Activated CD4-positive, alpha-beta T cell treated with anti-CD3 and anti-CD28 coated beads, Interleukin-2, amount 10 ng/mL, durations not matched to agents 7 days and 5 days (primary cell): ENCODE measurements at regions not wholly inside any gene's neighbourhood (a gene's known extent, or its start where the extent isn't known, plus 50 kb on each side); places are given as distances from the start of the nearest gene placed in this dataset.
A peak's percentile ranks its signal among the peaks of the same experiment; 100 is the strongest.

Experiments
- CTCF ChIA-PET: fragments of 350-600 bp; sonication (Branson Sonifier 250); formaldehyde crosslinking; loops from one replicate; lab custom pipeline; 2021; ENCODE audit warnings: antibody characterized with exemption; lab: Charles Lee
- POLR2A ChIA-PET: fragments of 350-600 bp; sonication (Branson Sonifier 250); formaldehyde crosslinking; loops from one replicate; lab custom pipeline; 2021; ENCODE audit warnings: antibody characterized with exemption; lab: Charles Lee
- DNase-seq: peaks from one replicate; pipeline ENCODE4 v3.0.0-alpha.2; 2020
- H3K27ac Mint-ChIP-seq: one replicate; pipeline ENCODE4 v1.8.0; 2021; ENCODE audit warnings: mild to moderate bottlenecking, moderate library complexity, mixed read lengths
- H3K27me3 Mint-ChIP-seq: one replicate; pipeline ENCODE4 v1.8.0; 2021; ENCODE audit warnings: mixed read lengths
- H3K36me3 Mint-ChIP-seq: one replicate; pipeline ENCODE4 v1.8.0; 2021; ENCODE audit warnings: low read depth, mixed read lengths
- H3K4me1 Mint-ChIP-seq: one replicate; pipeline ENCODE4 v1.8.0; 2021; ENCODE audit warnings: mixed read lengths
- H3K4me3 Mint-ChIP-seq: one replicate; pipeline ENCODE4 v1.8.0; 2021; ENCODE audit warnings: mild to moderate bottlenecking, moderate library complexity, mixed read lengths
- H3K9me3 Mint-ChIP-seq: one replicate; pipeline ENCODE4 v1.8.0; 2021; ENCODE audit warnings: mixed read lengths

GRCh38 chr2:236899950-236900640 is 185.6 kb upstream of the COPS8 start:
- Mint-ChIP-seq H3K27me3 (peaks cover 5% of the 10 kb centered on the region), H3K4me3 (no peak overlapping the region), H3K27ac (no peak overlapping the region), H3K4me1 (no peaks in the 10 kb centered on the region), H3K9me3 (no peaks in the 10 kb centered on the region), H3K36me3 (no peaks in the 10 kb centered on the region)
- ChIA-PET POLR2A (no interaction called here), CTCF (no interaction called here)
- DNase-seq: no peak

GRCh38 chr2:236901956-236902355 is 183.7 kb upstream of the COPS8 start:
- CTCF ChIA-PET: no interaction called here
- peaks cover 5% of the 10 kb centered on the region for H3K27me3 Mint-ChIP-seq

GRCh38 chr2:236903978-236904377 is 181.7 kb upstream of the COPS8 start:
- H3K9me3 Mint-ChIP-seq: no peaks in the 10 kb centered on the region
- H3K36me3 Mint-ChIP-seq: no peaks in the 10 kb centered on the region
- no peak overlapping the region for H3K27ac Mint-ChIP-seq
- no peak overlapping the region for H3K4me3 Mint-ChIP-seq
- no peak for DNase-seq
- ChIA-PET CTCF (no interaction called here), POLR2A (no interaction called here)
- no peaks in the 10 kb centered on the region for H3K4me1 Mint-ChIP-seq
- peaks cover 5% of the 10 kb centered on the region for H3K27me3 Mint-ChIP-seq

More at GRCh38 chr2:236901956-236902355, 183.7 kb upstream of the COPS8 start:
- POLR2A ChIA-PET: no interaction called here
- no peak for DNase-seq
- no peak overlapping the region for H3K4me3 Mint-ChIP-seq
- H3K4me1 Mint-ChIP-seq: no peaks in the 10 kb centered on the region
- H3K36me3 Mint-ChIP-seq: no peaks in the 10 kb centered on the region
- no peak overlapping the region for H3K27ac Mint-ChIP-seq
- H3K9me3 Mint-ChIP-seq: no peaks in the 10 kb centered on the region

- Mint-ChIP-seq H3K27me3 (peaks cover 2% of the 10 kb centered on the region), H3K27ac (no peak overlapping the region), H3K36me3 (no peaks in the 10 kb centered on the region), H3K4me3 (no peak overlapping the region), H3K9me3 (no peaks in the 10 kb centered on the region), H3K4me1 (no peaks in the 10 kb centered on the region)
- no peak for DNase-seq
- CTCF ChIA-PET: no interaction called here
- POLR2A ChIA-PET: no interaction called here
Measured at GRCh38 chr2:236904389-236905263, 181.1 kb upstream of the COPS8 start.

- peaks cover 2% of the 10 kb centered on the region for H3K27me3 Mint-ChIP-seq
- H3K36me3 Mint-ChIP-seq: no peaks in the 10 kb centered on the region
- no peak overlapping the region for H3K4me3 Mint-ChIP-seq
- ChIA-PET POLR2A (no interaction called here), CTCF (no interaction called here)
- no peak overlapping the region for H3K27ac Mint-ChIP-seq
- H3K4me1 Mint-ChIP-seq: no peaks in the 10 kb centered on the region
- H3K9me3 Mint-ChIP-seq: no peaks in the 10 kb centered on the region
- no peak for DNase-seq
Measured at GRCh38 chr2:236905976-236906375, 179.7 kb upstream of the COPS8 start.

GRCh38 chr2:236908439-236909192 is 177.1 kb upstream of the COPS8 start:
- Mint-ChIP-seq H3K27me3 (no peaks in the 10 kb centered on the region), H3K36me3 (no peaks in the 10 kb centered on the region), H3K27ac (peak overlapping the region; percentile 22), H3K4me3 (no peak overlapping the region), H3K4me1 (no peaks in the 10 kb centered on the region), H3K9me3 (no peaks in the 10 kb centered on the region)
- POLR2A ChIA-PET: no interaction called here
- CTCF ChIA-PET: interaction anchor here (1.0 kb wide), 1 partner anchor 10 kb away, joined by 3 read pairs; no protein-coding TSS in a partner anchor
- no peak for DNase-seq

GRCh38 chr2:236909193-236909504 is 176.5 kb upstream of the COPS8 start:
- Mint-ChIP-seq H3K36me3 (no peaks in the 10 kb centered on the region), H3K9me3 (no peaks in the 10 kb centered on the region), H3K4me1 (no peaks in the 10 kb centered on the region), H3K27me3 (no peaks in the 10 kb centered on the region), H3K4me3 (no peak overlapping the region), H3K27ac (no peak overlapping the region)
- POLR2A ChIA-PET: no interaction called here
- CTCF ChIA-PET: no interaction called here
- no peak for DNase-seq

- no peaks in the 10 kb centered on the region for H3K36me3 Mint-ChIP-seq
- H3K9me3 Mint-ChIP-seq: no peaks in the 10 kb centered on the region
- DNase-seq: no peak
- no peak overlapping the region for H3K27ac Mint-ChIP-seq
- H3K4me3 Mint-ChIP-seq: no peak overlapping the region
- ChIA-PET POLR2A (no interaction called here), CTCF (interaction anchor here (0.7 kb wide), 1 partner anchor 107 kb away, joined by 4 read pairs; no protein-coding TSS in a partner anchor)
- no peaks in the 10 kb centered on the region for H3K4me1 Mint-ChIP-seq
- H3K27me3 Mint-ChIP-seq: no peaks in the 10 kb centered on the region
Measured at GRCh38 chr2:236909802-236910201, 175.9 kb upstream of the COPS8 start.

- no peak overlapping the region for H3K27ac Mint-ChIP-seq
- POLR2A ChIA-PET: no interaction called here
- H3K4me3 Mint-ChIP-seq: no peak overlapping the region
- no peaks in the 10 kb centered on the region for H3K27me3 Mint-ChIP-seq
- DNase-seq: no peak
- no peaks in the 10 kb centered on the region for H3K4me1 Mint-ChIP-seq
- H3K36me3 Mint-ChIP-seq: no peaks in the 10 kb centered on the region
- no peaks in the 10 kb centered on the region for H3K9me3 Mint-ChIP-seq
- CTCF ChIA-PET: no interaction called here
Measured at GRCh38 chr2:236910781-236911495, 174.8 kb upstream of the COPS8 start.

- no peaks in the 10 kb centered on the region for H3K27me3 Mint-ChIP-seq
Measured at GRCh38 chr2:236912326-236913120, 173.2 kb upstream of the COPS8 start.

GRCh38 chr2:236915186-236915585 is 170.5 kb upstream of the COPS8 start:
- CTCF ChIA-PET: no interaction called here
- H3K27ac Mint-ChIP-seq: no peak overlapping the region

More at GRCh38 chr2:236912326-236913120, 173.2 kb upstream of the COPS8 start:
- no peak for DNase-seq
- H3K9me3 Mint-ChIP-seq: no peaks in the 10 kb centered on the region
- no peak overlapping the region for H3K4me3 Mint-ChIP-seq
- H3K27ac Mint-ChIP-seq: no peak overlapping the region
- ChIA-PET CTCF (no interaction called here), POLR2A (no interaction called here)
- H3K36me3 Mint-ChIP-seq: no peaks in the 10 kb centered on the region
- H3K4me1 Mint-ChIP-seq: no peaks in the 10 kb centered on the region

GRCh38 chr2:236915726-236916125 is 170.0 kb upstream of the COPS8 start:
- Mint-ChIP-seq H3K27ac (peak overlapping the region; percentile 44), H3K36me3 (no peaks in the 10 kb centered on the region), H3K4me1 (no peaks in the 10 kb centered on the region), H3K27me3 (peaks cover 4% of the 10 kb centered on the region), H3K4me3 (no peak overlapping the region), H3K9me3 (no peaks in the 10 kb centered on the region)
- CTCF ChIA-PET: no interaction called here
- POLR2A ChIA-PET: no interaction called here
- DNase-seq: no peak

More at GRCh38 chr2:236915186-236915585, 170.5 kb upstream of the COPS8 start:
- no peaks in the 10 kb centered on the region for H3K9me3 Mint-ChIP-seq
- peaks cover 4% of the 10 kb centered on the region for H3K27me3 Mint-ChIP-seq
- no peak overlapping the region for H3K4me3 Mint-ChIP-seq
- no peaks in the 10 kb centered on the region for H3K36me3 Mint-ChIP-seq
- POLR2A ChIA-PET: no interaction called here
- DNase-seq: no peak
- H3K4me1 Mint-ChIP-seq: no peaks in the 10 kb centered on the region
